OCI-LY7 (cell line): ENCODE measurements at regions not wholly inside any gene's neighbourhood (a gene's known extent, or its start where the extent isn't known, plus 50 kb on each side); places are given as distances from the start of the nearest gene placed in this dataset.

ENCODE experiments used
- CTCF ChIP-seq: fragments of 200-600 bp; sonication (generic); conservative IDR thresholded peaks from 2 replicates; pipeline ENCODE4 v1.5.1; 2014; ENCODE audit warnings: mild to moderate bottlenecking, antibody characterized with exemption, low read length, moderate library complexity, mixed read lengths
- EZH2phosphoT487 ChIP-seq: fragments of 200-600 bp; sonication (generic); IDR thresholded peaks from 2 replicates; pipeline ENCODE4 v1.6.1; 2018; ENCODE audit warnings: low read depth, borderline replicate concordance, mild to moderate bottlenecking, mixed run types, antibody characterized with exemption, low read length, moderate library complexity, mixed read lengths

GRCh38 chr13:68170961-68171360 is 940.8 kb upstream of the PCDH9 start:
- TF ChIP-seq CTCF (no peak), EZH2phosphoT487 (no peak)
